Suppressor macrophage treated with lipopolysaccharide for 4 hours (primary cell): ENCODE measurements at regions not wholly inside any gene's neighbourhood (a gene's known extent, or its start where the extent isn't known, plus 50 kb on each side); places are given as distances from the start of the nearest gene placed in this dataset.

Experiments used
- DNase-seq: peaks from one replicate; pipeline ENCODE4 v3.0.0-alpha.2; 2020

GRCh38 chr18:22871809-22872525 is 61.2 kb upstream of the RBBP8 start:
- DNase-seq: no peak

GRCh38 chr18:22872900-22873537 is 60.1 kb upstream of the RBBP8 start:
- peak; percentile 9 for DNase-seq

GRCh38 chr18:22879293-22879692 is 53.8 kb upstream of the RBBP8 start:
- DNase-seq: no peak

- no peak for DNase-seq
Observed at GRCh38 chr18:22882084-22882483, 51.0 kb upstream of the RBBP8 start.

- no peak for DNase-seq
Observed at GRCh38 chr18:22883179-22883578, 49.9 kb upstream of the RBBP8 start.
